Activated T-helper 1 cell treated with anti-CD3 and anti-CD28 coated beads, Interleukin-2, amount 50 U/mL, for 16 hours (primary cell): ENCODE measurements at regions not wholly inside any gene's neighbourhood (a gene's known extent, or its start where the extent isn't known, plus 50 kb on each side); places are given as distances from the start of the nearest gene placed in this dataset.

Experiments used
- DNase-seq, 2 donors: peaks; one replicate each; pipeline ENCODE4 v3.0.0-alpha.2; 2020; ENCODE audit warnings: low read depth in 1 of 2, low spot score in 1 of 2

GRCh38 chr2:207474863-207475485 is 54.8 kb upstream of the CREB1 start:
- DNase-seq: peak in 1 of 2 donors; percentile 1

DNA sequence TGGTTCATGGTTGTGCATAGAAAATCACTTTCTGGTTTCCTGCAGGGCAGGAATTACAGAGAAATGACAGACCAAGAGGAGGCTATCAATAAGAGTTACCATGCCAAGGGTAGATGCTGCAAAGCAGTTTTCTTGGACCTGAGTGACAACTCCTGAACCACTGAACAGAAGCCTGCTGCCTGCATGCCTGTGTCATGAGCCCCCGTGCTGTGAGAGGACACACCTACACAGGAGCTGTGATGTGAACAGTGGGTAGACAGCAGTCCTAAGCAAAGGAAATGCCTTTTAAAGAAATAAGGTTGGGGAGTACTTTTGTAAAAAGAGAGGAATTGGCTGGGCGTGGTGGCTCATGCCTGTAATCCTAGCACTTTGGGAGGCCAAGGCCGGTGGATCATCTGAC is 54.2 kb upstream of the CREB1 start:
- no peak for DNase-seq

- DNase-seq: no peak
These were observed 51.9 kb upstream of the CREB1 start for GRCh38 chr2:207477896-207478295.

GRCh38 chr2:207478572-207478971 is 51.2 kb upstream of the CREB1 start:
- DNase-seq: no peak

GRCh38 chr2:207479198-207479785 is 50.5 kb upstream of the CREB1 start:
- DNase-seq: no peak
